ENCODE measurements at regions not wholly inside any gene's neighbourhood (a gene's known extent, or its start where the extent isn't known, plus 50 kb on each side); places are given as distances from the start of the nearest gene placed in this dataset.

DNA sequence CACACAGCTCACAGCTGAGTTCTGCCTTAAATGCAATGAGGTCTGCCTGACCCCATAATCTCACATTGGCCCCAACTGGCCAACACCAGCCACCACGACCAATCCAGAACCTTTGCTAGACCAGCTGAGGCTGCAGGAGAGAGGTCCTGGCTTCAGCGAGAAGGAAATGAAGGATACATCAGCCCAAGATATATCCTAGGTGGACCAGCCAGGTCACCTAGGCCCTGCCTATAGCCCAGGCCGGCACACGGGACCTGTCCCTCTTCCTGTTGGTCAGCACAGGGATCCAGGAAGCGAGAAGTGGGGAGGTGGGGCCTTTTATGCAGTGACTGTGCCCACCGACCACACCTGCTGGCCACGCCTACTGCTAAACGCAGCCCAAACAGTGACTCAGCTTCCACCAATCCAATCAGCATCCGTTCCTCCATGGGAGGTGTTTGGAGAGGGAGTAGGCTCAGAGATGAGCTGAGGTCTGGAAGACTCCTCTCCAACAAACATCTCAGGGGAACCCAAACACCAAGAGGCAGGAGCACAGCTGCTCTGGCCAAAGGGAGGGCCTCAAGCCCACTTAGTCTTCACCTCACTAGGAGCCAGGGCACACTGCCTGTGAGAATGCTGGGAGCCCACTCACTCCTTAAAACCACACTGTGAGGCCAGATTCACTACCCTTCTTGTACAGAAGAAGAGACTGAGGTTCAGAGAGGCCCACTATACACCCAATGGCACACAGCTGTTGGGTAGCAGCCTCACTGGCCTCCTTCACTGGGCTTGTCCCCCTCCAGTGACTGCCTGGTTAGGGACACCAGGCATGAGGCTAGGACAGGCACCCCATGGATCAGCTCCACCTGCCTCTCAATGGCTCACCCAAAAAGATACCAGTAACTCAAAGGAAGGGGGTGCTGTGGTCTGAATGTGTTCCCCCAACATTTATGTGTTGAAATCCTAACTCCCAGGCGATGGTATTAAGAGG, 51.3 kb upstream of the PPP2R5C start:
- intact Hi-C loops (cut with DNase I), result no loop called here
- peak in 1 of 5 donors; percentile 52 for DNase-seq
- no peak overlapping the region for H3K27ac ChIP-seq (ENCODE audit: low read depth in 2 of 2, low read length in 2 of 2)

DNA sequence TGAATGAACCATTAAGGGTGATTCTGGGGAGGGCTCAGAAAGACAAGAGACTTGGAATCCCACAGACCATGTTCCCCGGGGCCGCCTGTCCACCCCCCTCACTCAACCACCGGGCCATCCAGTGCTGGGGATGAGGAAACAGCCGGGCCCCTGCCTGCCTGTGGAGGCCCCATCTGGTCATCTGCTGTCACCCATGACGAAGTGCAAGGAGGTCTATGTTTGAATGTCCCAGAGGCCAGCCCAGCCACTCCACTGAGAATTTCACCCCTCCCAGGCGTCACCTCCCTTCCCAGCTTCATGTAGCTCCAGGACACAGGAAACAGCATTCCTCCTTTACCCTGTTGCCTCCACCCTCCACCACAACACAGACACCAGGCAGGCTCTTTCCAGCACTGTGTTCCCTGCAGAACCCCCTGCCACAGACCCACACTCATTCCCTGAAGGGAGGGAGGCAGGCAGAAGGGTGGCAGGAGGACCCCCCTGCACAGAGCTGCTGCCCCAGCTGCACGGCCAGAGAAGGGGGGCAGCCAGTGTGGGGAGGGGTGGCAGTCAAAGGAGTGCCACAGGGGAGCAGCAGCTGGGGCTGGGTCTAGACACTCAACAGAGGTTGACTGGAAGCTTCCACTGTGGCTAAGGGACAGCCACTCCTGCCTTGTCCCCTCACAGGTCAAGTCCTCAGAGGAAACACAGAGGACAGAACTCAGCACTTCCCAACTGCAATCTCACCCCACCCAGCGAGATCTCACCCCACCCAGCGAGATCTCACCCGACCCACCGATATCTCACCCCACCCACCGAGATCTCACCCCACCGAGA, 50.3 kb upstream of the PPP2R5C start:
- TF ChIP-seq, protein P1, sequence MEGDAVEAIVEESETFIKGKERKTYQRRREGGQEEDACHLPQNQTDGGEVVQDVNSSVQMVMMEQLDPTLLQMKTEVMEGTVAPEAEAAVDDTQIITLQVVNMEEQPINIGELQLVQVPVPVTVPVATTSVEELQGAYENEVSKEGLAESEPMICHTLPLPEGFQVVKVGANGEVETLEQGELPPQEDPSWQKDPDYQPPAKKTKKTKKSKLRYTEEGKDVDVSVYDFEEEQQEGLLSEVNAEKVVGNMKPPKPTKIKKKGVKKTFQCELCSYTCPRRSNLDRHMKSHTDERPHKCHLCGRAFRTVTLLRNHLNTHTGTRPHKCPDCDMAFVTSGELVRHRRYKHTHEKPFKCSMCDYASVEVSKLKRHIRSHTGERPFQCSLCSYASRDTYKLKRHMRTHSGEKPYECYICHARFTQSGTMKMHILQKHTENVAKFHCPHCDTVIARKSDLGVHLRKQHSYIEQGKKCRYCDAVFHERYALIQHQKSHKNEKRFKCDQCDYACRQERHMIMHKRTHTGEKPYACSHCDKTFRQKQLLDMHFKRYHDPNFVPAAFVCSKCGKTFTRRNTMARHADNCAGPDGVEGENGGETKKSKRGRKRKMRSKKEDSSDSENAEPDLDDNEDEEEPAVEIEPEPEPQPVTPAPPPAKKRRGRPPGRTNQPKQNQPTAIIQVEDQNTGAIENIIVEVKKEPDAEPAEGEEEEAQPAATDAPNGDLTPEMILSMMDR (IDR thresholded peaks at IDR 0.05; ENCODE audit: borderline replicate concordance, extremely low read depth, insufficient read depth), result no peak
- H3K27me3 ChIP-seq (ENCODE audit: control insufficient read depth, insufficient read depth, low read length), result no peaks in the 10 kb centered on the region
- intact Hi-C loops (cut with DNase I), result no loop called here
- H3K4me3 ChIP-seq (ENCODE audit: low read length in 3 of 3), result no peak overlapping the region
- H3K4me1 ChIP-seq (ENCODE audit: control insufficient read depth in 2 of 3, insufficient read depth in 2 of 3, low read depth in 1 of 3, low read length in 3 of 3), result peaks cover 0 to 5% (median 0%) of the 10 kb centered on the region in 3 donors
- DNase-seq (peak in 3 of 5 donors; percentile 33 to 57 (median 42)), FAIRE-seq (no peak)
- H3K9me3 ChIP-seq (ENCODE audit: control insufficient read depth in 2 of 3, insufficient read depth in 1 of 3, low read length in 3 of 3), result peaks cover 0 to 5% (median 0%) of the 10 kb centered on the region in 3 donors
- H3K9ac ChIP-seq (ENCODE audit: low read length in 3 of 3), result no peak overlapping the region
- H3K27ac ChIP-seq (ENCODE audit: low read depth in 2 of 2, low read length in 2 of 2), result no peak overlapping the region
- no peaks in the 10 kb centered on the region for H3K36me3 ChIP-seq (ENCODE audit: control insufficient read depth in 2 of 3, insufficient read depth in 3 of 3, low read length in 3 of 3)

More for the DNA sequence above, 51.3 kb upstream of the PPP2R5C start:
- no peak for FAIRE-seq
- Histone ChIP-seq H3K4me1 (ENCODE audit: control insufficient read depth in 2 of 3, insufficient read depth in 2 of 3, low read depth in 1 of 3, low read length in 3 of 3) (peaks cover 0 to 11% (median 0%) of the 10 kb centered on the region in 3 donors), H3K9ac (ENCODE audit: low read length in 3 of 3) (no peak overlapping the region), H3K27me3 (ENCODE audit: control insufficient read depth, insufficient read depth, low read length) (no peaks in the 10 kb centered on the region), H3K9me3 (ENCODE audit: control insufficient read depth in 2 of 3, insufficient read depth in 1 of 3, low read length in 3 of 3) (peaks cover 0 to 5% (median 0%) of the 10 kb centered on the region in 3 donors), H3K4me3 (ENCODE audit: low read length in 3 of 3) (no peak overlapping the region), H3K36me3 (ENCODE audit: control insufficient read depth in 2 of 3, insufficient read depth in 3 of 3, low read length in 3 of 3) (no peaks in the 10 kb centered on the region)
- TF ChIP-seq, protein P1 (IDR thresholded peaks at IDR 0.05; ENCODE audit: borderline replicate concordance, extremely low read depth, insufficient read depth), result no peak

Measured in kidney (tissue), 13 donors.